ENCODE measurements at regions not wholly inside any gene's neighbourhood (a gene's known extent, or its start where the extent isn't known, plus 50 kb on each side); places are given as distances from the start of the nearest gene placed in this dataset.

DNA sequence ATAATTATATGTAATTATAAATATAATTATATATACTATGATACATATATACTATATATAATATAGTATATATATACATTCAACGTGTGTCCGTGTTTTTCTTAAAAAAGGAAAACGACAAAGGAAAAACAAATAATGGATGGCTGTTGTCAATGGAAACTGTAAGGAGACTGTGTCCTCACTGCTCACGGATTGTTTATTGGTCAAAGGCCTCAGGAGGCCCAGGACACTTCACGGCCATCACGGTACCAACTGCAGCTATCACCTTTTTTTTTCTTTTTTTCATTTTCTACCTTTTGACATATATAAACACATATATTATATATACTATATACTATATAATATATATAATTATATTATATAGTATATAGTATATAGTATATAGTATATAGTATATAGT lies 113.4 kb downstream of the SPTSSA start:
- DNase-seq: no peak

DNA sequence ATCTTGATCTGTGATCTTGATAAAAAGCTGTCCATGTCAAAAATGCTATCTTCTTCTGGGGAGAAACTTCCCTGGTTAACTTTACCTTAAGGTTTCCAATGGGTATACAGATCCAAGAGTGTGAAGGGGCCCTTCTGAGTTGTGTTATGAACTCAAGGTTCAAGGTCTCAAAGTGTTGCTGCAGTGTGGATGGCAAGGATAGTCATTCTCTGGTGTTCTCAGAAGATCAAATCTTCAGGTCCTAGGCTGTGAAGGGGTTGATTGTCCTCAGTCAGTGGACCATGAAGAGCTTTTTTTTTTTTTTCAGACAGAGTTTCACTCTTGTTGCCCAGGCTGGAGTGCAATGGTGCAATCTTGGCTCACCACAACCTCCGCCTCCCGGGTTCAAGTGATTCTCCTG lies 114.4 kb downstream of the SPTSSA start:
- DNase-seq: no peak

DNA sequence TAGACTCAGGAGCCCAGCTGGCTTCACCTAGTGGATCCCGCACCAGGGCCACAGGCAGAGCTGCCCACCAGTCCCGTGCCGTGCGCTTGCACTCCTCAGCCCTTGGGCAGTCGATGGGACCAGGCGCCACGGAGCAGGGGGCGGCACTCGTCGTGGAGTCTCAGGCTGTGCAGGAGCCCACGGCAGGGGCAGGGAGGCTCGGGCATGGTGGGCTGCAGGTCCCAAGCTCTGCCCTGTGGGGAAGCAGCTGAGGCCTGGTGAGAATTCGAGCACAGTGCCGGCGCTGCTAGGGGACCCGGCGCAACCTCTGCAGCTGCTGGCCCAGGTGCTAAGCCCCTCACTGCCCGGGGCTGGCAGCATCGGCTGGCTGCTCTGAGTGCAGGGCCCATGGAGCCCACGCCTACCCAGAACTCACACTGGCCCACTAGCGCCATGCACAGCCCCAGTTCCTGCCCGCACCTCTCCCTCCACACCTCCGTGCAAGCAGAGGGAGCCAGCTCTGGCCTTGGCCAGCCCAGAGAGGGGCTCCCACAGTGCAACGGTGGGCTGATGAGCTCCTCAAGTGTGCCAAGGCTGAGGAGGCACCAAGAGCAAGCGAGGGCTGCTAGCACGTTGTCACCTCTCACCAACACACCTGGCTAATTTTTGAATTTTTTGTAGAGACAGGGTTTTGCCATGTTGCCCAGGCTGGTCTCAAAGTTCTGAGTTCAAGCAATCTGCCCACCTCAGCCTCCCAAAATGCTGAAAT lies 116.1 kb downstream of the SPTSSA start:
- DNase-seq: no peak

DNA sequence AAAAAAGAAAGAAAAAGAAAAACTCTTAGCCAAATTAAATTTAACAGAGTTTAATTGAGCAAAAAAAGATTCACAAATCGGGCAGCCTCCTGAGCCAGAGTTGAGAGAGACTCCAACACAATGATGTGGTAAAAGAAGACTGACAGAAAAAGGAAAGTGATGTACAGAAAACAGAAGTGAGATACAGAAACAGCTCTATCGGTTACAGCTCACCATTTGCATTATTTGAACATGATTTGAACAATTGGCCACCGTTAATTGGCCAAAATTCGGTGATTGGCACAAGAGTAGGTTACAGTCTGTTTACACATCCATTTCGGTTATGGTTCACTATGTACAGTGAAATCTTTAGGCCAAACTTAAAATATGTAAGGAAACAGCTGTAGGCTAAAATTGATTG lies 117.7 kb downstream of the SPTSSA start:
- no peak for DNase-seq

DNA sequence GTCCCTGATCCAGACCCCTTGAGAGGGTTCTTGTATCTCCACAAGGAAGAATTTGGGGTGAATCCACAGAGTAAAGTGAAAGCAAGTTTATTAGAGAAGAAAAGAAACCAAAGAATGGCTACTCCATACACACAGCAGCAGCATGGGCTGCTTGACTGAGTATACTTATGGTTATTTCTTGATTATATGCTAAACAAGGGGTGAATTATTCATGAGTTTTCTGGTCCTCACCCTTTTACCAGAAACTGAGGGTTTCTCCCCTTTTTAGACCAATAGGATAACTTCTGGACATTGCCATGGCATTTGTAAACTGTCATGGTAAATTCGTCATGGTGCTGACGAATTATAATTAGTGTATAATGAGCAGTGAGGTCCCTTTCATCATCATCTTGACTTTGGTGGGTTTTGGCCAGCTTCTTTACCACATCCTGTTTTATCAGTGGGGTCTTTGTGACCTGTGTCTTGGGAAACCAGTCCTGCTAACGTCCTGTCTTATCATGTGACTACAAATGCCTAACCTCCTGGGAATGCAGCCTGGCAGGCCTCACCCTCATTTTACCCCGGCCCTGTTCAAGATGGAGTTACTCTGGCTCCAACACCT lies 121.9 kb downstream of the SPTSSA start:
- no peak for DNase-seq

DNA sequence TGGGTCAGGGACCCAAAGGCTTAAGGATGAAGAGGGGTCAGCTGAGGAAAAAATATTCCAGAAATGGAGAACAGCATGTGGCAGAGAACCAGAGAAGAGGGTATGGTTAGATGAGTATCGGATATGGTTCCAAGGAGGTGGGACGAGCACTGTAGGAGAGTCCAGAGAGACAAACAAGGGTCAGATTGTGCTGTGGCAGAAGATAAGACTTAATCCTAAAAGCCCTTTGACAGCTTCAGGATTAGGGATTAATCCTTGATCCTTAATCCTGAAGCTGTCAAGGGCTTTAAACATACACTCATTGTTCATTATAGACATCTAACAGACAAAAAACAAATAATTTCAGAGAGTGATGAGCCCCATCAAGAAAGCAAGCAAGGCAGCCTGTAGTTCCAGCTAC lies 124.0 kb downstream of the SPTSSA start:
- DNase-seq: no peak

DNA sequence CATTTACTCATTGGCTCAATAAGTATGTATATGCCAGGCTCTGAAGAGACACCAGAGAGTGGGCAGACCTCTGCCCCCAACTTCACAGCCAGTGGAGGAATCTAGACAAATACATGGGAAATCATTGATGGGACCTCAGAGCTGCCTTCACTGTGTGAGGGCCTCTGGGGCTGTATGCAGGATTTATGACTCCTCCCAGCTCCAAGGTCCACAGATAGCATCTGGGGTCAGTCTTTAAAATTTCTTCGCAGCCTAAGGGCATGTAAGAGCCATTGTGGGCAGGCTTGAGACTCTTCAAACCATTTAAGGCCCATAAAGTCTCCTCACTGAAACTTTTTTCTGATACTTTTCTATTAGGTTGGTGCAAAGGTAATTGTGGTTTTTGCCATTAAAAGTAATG lies 125.5 kb downstream of the SPTSSA start:
- DNase-seq: no peak

DNA sequence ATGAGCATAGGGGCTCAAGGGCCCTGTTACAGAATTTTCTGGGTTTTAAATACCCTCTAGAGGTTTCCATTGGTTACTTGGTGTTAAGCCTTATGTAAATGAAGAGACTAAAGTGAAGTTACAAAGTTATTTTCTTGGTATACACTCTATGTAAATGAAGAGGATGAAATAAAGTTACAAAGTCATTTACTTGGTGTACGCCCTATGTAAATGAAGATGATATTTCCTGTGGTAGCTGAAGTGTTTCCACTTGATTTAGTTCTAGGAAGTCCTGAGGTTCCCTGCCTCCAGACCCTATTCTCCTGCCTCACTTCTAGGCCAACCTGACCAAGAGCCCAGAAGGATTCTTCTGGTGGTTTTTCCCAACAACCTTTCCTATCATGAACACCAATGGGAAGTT lies 126.1 kb downstream of the SPTSSA start:
- no peak for DNase-seq

DNA sequence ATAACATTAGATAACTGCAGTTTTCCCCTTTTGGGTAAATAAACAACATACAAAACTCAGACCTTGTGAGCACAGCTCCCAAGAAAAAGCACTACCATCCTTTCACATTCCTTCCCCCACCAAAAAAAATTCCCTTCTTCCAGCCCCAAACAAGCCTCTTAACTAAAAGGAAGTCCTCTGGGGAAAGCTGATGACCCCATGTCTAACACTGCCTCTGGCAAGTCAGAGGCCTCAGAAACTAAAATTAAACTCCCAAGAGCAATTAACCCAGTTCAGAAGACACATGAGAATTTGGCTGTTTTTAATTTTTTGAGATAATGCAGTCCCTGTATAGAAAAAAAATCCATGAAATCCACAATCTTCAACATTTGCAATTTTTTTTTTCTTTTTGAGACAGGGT lies 127.7 kb downstream of the SPTSSA start:
- no peak for DNase-seq

DNA sequence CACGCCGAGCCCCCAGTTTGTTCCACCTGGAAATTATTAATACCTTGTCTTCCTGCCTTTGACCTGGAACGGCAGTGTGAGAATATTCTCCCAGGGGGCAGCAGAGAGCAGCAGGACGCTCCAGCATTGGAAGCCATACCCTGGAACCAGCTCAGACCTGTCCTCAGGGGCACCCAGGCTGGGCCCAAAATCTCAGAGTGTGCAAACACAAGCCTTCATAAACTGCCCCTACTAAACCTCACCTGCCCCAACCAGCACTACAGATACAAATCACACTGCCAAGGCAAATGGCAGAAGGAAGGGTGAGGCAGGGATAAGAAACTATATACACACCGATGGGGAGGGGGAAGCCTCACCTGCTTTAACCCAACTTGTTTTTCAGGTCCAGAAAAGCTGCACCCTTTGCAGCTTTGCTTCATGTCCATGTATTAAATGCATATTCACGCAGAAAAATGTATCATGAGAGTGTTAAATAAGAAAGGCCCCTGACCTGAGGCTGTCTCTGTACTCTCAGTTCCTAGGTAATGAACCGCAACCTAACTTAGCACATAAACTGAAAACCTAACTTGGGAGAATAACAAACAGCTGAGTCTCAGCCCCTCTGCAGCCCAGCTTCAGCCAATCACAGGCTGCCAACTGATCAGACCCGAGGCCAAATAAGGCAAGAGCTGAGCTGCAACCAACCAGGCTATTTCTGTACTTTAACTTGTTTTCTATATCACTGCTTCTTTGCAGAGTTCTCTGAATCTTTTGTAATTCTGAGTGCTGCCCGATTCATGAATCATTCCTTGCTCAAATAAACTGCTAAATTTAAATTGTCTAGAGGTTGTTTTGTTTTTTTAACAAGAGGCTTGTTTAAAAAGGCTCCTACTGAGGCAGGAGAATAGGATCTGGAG lies 130.1 kb downstream of the SPTSSA start:
- DNase-seq: peak; percentile 52

DNA sequence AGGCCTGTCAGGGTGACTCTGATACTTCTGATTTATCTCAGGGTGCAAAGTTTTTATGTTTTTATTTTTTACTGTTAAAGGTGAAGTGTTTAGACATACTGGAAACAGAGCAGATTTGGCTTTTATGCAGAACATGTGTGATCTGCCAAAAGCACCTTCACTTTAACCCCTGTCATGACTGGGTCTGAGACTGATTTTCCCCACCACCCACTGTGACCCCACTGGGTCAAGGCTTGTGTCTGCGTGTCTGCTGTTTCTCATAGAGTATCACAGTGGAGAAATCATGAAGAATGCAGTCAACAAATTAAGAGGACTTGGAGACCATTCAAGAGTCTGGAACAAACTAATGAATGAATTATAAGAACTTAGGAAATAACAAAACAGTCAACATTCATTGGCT lies 131.2 kb downstream of the SPTSSA start:
- no peak for DNase-seq

DNA sequence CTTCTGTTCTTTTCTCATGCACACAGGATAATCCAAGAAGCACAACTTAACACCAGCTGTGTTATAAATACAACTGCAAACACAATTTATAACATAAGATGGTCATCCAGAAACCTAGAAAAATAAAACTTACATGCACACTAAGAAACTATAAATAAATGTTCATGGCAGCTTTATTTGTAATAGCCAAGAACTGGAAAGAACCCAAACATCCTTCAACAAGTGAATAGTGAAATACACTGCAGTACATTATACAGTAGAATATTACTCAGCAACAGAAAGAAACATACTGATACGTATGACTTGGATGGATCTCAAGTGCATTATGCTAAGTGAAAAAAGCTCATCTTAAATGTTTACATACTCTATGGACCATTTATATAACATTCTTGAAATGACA lies 132.7 kb downstream of the SPTSSA start:
- no peak for DNase-seq

DNA sequence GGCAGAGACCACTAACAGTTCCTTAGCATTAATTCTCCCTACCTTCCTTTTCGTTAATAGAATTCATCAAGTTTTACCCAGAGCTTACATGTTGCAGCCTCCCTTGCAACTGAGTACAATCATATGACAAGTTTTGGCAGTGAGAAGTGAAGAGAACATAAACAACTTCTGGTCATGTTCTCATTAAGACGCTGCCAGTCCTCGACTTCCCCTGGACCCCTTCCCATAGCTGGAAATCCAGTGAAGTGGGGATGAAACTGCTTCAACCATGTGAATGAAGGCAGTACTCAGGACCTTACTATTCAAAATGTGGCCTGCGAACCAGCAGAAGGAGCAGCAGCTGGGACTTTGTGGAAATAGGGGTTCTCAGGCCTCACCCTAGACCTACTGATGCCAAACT lies 133.9 kb downstream of the SPTSSA start:
- no peak for DNase-seq

DNA sequence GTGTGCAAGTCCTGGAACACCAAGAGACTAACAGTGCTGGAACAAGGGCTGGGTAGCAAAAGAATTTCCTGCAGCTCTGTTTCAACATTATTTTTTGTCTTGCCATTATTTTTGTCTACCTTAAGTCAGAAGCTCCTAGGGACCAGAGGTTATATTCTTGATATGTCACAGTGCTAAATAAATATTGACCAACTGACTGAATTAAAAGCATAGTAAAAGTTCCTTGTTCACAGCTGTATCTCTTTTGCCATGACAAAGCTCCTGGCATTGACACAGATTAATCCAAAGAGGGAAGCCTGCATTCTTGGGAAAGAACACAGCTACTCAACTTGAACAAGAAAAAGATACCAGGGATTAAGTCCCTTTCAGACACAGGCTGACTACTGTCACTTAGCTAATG lies 136.5 kb downstream of the SPTSSA start:
- no peak for DNase-seq

DNA sequence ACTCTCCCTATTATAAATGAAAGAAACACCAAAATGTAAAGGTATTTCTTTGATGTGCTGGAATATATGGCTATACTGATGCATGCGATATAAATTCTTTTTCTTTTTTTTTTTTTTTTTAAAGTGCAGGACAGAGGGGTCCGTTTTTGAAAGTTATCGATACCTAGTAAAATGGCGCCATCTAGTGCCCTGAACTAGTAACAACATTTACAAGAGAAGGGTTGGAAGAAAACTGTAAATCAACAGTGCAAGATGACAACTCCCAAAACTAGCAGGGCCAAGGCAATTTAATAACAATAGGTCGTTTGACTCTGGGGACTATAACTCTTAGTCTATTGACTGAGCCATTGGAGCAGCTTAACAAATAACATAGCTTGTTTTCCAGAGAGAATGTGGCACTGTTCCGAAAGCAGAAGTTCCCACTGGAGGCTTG lies 137.7 kb downstream of the SPTSSA start:
- DNase-seq: peak; percentile 29

DNA sequence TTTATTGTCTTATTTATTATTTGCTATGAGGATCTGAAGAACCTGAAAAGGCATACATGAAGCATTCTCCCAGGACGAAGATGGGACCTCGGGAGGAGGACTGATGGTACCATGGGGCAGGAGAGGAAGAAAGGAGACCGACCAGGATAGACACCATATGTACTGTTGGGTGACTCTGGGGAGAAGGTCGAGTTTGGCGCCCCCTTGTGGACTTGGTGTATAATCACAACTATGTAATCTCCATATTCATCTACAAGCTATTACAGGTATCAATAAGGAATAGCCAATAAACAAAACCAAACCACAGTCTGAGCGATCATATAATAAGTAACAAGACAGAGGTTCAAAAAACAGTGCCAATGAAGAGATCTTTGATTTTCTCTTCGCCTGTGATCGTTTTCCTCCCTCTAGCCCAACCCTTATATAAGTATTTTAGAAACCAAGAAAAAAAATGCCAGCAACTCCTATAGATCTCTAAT lies 139.1 kb downstream of the SPTSSA start:
- peak; percentile 56 for DNase-seq

DNA sequence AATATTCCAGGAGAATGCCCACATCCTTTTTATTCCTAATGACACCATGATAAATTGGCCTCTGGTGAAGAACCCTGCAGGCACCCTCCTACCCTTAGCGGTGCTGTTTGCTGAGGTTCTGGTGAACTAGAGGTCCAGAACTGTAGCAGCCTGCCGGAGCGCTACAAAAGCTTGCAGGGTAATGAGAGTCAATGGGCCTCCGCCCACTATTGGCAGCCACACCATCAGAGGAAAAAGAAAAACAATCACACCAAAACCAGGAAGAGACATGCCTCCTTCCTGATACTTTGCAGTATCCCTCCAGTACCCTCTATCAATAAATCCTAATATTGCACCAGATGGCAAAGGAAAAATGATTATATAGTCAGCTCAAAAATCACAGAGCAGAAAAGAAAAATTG lies 142.9 kb downstream of the SPTSSA start:
- no peak for DNase-seq

DNA sequence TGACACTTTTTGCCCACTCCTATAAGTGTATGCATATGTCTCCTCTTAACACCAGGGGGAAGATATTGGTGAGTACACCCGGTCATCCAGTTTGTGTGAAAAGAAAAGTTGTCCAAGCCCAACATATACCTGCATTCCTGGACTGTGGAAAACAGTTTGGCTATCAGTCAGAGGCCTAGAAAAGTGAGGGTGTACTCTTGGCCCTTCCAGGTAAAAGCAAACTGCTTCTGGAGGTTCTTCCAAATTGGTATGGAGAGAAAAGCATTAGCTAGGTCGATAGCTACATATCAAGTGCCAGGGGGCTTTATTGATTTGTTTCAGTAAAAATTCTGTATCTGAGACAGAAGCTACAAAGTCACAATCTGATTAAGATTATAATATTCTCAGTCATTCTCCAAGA lies 144.0 kb downstream of the SPTSSA start:
- no peak for DNase-seq

DNA sequence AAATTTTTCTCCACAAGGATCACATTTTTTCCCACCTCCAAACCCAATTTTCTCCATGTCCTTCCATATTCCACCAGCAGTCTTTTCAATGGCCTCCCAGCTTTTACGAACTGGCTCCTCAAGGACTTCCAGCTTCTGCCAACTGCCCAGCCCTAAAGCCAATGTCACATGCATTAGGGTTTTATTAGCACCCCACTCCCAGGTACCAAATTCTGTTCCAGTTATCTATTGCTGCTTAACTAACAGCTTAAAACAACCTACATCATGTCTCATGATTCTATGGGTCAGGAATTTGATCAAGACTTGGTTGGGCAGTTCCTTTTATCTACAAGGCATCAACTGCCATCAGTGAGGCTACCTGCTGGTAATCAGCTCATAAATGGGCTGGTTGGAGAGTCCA lies 151.3 kb downstream of the SPTSSA start:
- no peak for DNase-seq

DNA sequence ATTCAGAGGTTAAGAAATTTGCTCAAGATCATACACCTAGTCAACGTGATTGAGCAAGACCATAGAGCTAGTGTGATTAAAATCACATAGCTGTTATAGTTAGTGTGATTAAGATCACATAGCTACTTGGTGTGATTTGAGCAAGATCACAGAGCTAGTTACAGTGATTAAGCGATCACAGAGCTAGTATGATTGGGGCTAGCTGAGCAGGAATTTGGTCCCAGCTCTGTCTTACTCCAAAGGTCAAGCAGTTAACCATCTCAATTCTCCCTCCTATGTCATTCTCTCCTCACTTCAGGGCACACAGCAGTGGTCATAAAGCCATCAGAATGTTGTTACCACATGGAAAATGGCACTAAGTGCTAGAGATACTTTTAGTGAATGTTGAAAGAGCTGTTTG lies 158.2 kb downstream of the SPTSSA start:
- DNase-seq: no peak

DNA sequence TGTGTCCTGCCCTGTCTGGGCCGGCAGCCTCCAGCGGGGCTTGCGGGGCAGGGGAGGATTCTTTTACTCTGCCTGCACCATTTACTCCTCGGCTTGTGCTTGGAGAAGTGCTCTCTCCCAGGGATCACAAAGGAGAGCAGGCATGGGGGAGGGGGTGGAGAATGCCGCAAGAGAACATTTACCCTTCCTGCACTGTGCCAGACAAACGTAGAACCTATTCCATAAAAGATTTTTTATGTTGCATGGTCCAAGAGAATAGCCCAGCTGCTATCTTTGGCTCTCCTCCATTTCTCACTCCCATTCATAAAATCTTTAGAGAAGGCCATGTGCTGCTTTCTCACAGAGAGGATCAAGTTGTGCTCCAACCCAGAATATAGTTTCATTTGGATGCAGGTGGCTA lies 159.4 kb downstream of the SPTSSA start:
- peak; percentile 81 for DNase-seq

DNA sequence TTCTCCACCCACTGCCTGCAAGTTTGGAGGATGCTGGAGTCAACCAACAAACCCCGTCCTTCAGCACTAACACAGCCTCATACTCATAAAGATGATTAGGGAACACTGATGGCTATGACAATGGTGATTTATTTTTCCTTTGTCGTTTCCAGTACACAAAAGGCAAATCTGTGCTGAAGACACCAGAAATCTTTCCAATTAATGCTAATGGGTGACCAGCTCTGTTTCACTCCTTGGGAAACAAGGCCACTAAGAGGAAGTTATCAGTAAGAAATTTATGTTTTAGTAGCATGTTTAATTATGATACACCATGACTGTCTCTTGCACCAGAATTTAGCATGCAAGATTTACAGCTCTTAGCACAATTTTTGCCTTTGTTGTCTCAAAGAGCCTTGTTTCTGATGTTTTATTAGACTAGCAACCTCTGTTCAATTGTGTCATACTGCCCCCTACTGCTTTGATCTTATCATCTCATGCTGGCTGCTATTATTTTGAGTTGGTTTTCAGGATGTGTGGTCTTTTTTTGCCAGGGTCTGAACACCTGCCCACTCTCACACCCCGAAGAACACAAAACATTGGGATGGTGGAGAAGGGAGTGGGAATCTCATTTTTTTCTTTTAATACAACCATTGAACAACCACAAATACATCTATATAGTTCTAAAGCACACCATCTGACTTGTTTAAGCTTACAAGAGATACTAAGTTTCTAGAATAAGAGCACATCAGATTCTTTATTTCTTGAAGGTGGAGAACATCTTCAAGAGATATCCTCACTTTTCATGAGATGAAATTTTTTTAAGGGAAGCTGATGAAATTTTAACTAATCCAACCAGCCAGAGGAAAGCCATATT lies 160.9 kb downstream of the SPTSSA start:
- peak; percentile 47 for DNase-seq

DNA sequence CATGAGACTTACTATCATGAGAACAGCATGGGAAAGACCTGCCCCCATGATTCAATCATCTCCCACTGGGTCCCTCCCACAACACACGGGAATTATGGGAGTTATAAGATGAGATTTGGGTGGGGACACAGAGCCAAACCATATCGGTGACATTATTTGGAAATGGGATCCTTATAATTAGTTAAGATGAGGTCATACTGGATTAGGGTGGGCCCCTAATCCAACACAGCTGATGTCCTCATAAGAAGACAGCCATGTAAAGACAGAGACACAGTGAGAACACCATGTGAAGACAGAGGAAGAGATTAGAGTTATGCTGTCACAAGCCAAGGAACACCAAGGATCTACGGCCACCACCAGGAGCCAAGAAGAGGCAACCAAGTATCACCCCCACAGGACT lies 161.7 kb downstream of the SPTSSA start:
- DNase-seq: no peak

Data from NCI-H1105 (cell line).